ENCODE measurements at regions not wholly inside any gene's neighbourhood (a gene's known extent, or its start where the extent isn't known, plus 50 kb on each side); places are given as distances from the start of the nearest gene placed in this dataset.

GRCh38 chr9:21688108-21689102 is 114.0 kb upstream of the MTAP start:
- no peaks in the 10 kb centered on the region for H4K20me1 ChIP-seq (ENCODE audit: insufficient read depth, low read length)
- H3K4me2 ChIP-seq (ENCODE audit: low read length), result no peak overlapping the region
- intact Hi-C loops (cut with micrococcal nuclease; ENCODE audit: unreplicated experiment), result no loop called here
- no peaks in the 10 kb centered on the region for H3K4me1 ChIP-seq (ENCODE audit: insufficient read depth, low read length, poor library complexity, severe bottlenecking)
- ChIA-PET POLR2A (interaction anchor here (0.6 kb wide), 1 partner anchor 318 kb away, joined by 3 read pairs; no protein-coding TSS in a partner anchor), CTCF (ENCODE audit: unreplicated experiment) (no interaction called here)
- no peak for DNase-seq (ENCODE audit: low spot score)
- no peak overlapping the region for H3K4me3 ChIP-seq (ENCODE audit: low read depth, low read length, poor library complexity, severe bottlenecking)
- TF ChIP-seq EZH2phosphoT487 (IDR thresholded peaks at IDR 0.05; ENCODE audit: borderline replicate concordance, low read depth, low read length), result no peak
- TF ChIP-seq CTCF (conservative IDR thresholded peaks at IDR 0.05; ENCODE audit: low read length), result no peak
- no peak overlapping the region for H3K27ac ChIP-seq (ENCODE audit: low read depth, low read length, poor library complexity, severe bottlenecking)
- no TSS peak for BruUV-seq (replicated peaks)
- no peaks in the 10 kb centered on the region for H3K36me3 ChIP-seq (ENCODE audit: insufficient read depth, low read length)
- H2AFZ ChIP-seq (ENCODE audit: low read length), result no peak overlapping the region
- H3K9me3 ChIP-seq (ENCODE audit: low read length), result no peaks in the 10 kb centered on the region
- no peaks in the 10 kb centered on the region for H3K9me2 ChIP-seq (ENCODE audit: insufficient read depth, low read length)
- H3K79me2 ChIP-seq (ENCODE audit: insufficient read depth, low read depth, low read length), result no peaks in the 10 kb centered on the region

- H3K4me3 ChIP-seq (ENCODE audit: low read depth, low read length, poor library complexity, severe bottlenecking), result no peak overlapping the region
- no peaks in the 10 kb centered on the region for H3K9me3 ChIP-seq (ENCODE audit: low read length)
- BruUV-seq (replicated peaks), result no TSS peak
- H3K27ac ChIP-seq (ENCODE audit: low read depth, low read length, poor library complexity, severe bottlenecking), result no peak overlapping the region
- H3K9me2 ChIP-seq (ENCODE audit: insufficient read depth, low read length), result no peaks in the 10 kb centered on the region
- H3K4me2 ChIP-seq (ENCODE audit: low read length), result no peak overlapping the region
- no peaks in the 10 kb centered on the region for H3K4me1 ChIP-seq (ENCODE audit: insufficient read depth, low read length, poor library complexity, severe bottlenecking)
- intact Hi-C loops (cut with micrococcal nuclease; ENCODE audit: unreplicated experiment), result no loop called here
- H2AFZ ChIP-seq (ENCODE audit: low read length), result no peak overlapping the region
- no peaks in the 10 kb centered on the region for H3K79me2 ChIP-seq (ENCODE audit: insufficient read depth, low read depth, low read length)
- no peaks in the 10 kb centered on the region for H3K36me3 ChIP-seq (ENCODE audit: insufficient read depth, low read length)
- TF ChIP-seq EZH2phosphoT487 (IDR thresholded peaks at IDR 0.05; ENCODE audit: borderline replicate concordance, low read depth, low read length) (no peak), CTCF (conservative IDR thresholded peaks at IDR 0.05; ENCODE audit: low read length) (no peak)
- POLR2A ChIA-PET, result interaction anchor here (0.8 kb wide), 1 partner anchor 19 kb away, joined by 4 read pairs; no protein-coding TSS in a partner anchor
- no peaks in the 10 kb centered on the region for H4K20me1 ChIP-seq (ENCODE audit: insufficient read depth, low read length)
- CTCF ChIA-PET (ENCODE audit: unreplicated experiment), result no interaction called here
- DNase-seq (ENCODE audit: low spot score), result no peak
Observed at GRCh38 chr9:21689854-21690253, 112.6 kb upstream of the MTAP start.

- no peaks in the 10 kb centered on the region for H3K79me2 ChIP-seq (ENCODE audit: insufficient read depth, low read depth, low read length)
- H3K27ac ChIP-seq (ENCODE audit: low read depth, low read length, poor library complexity, severe bottlenecking), result no peak overlapping the region
- H3K4me2 ChIP-seq (ENCODE audit: low read length), result no peak overlapping the region
- TF ChIP-seq EZH2phosphoT487 (IDR thresholded peaks at IDR 0.05; ENCODE audit: borderline replicate concordance, low read depth, low read length), result no peak
- TF ChIP-seq CTCF (conservative IDR thresholded peaks at IDR 0.05; ENCODE audit: low read length), result no peak
- intact Hi-C loops (cut with micrococcal nuclease; ENCODE audit: unreplicated experiment), result no loop called here
- H3K4me1 ChIP-seq (ENCODE audit: insufficient read depth, low read length, poor library complexity, severe bottlenecking), result no peaks in the 10 kb centered on the region
- no peaks in the 10 kb centered on the region for H3K9me3 ChIP-seq (ENCODE audit: low read length)
- H3K36me3 ChIP-seq (ENCODE audit: insufficient read depth, low read length), result no peaks in the 10 kb centered on the region
- CTCF ChIA-PET (ENCODE audit: unreplicated experiment), result no interaction called here
- BruUV-seq (replicated peaks), result no TSS peak
- no peaks in the 10 kb centered on the region for H4K20me1 ChIP-seq (ENCODE audit: insufficient read depth, low read length)
- no peak for DNase-seq (ENCODE audit: low spot score)
- no peak overlapping the region for H3K4me3 ChIP-seq (ENCODE audit: low read depth, low read length, poor library complexity, severe bottlenecking)
- POLR2A ChIA-PET, result no interaction called here
- H3K9me2 ChIP-seq (ENCODE audit: insufficient read depth, low read length), result no peaks in the 10 kb centered on the region
- H2AFZ ChIP-seq (ENCODE audit: low read length), result no peak overlapping the region
Observed at GRCh38 chr9:21690561-21690960, 111.9 kb upstream of the MTAP start.
